Calu3 (cell line): ENCODE measurements at regions not wholly inside any gene's neighbourhood (a gene's known extent, or its start where the extent isn't known, plus 50 kb on each side); places are given as distances from the start of the nearest gene placed in this dataset.
A peak's percentile ranks its signal among the peaks of the same experiment; 100 is the strongest.

Experiments
- BruUV-seq: library from RNA; stranded (reverse); fragments of 400-500 nt; replicated peaks from 2 replicates; lab custom pipeline; 2021; lab: Mats Ljungman, UMichigan
- CTCF ChIA-PET: fragments of 300-600 bp; sonication (Branson Sonifier 250); formaldehyde crosslinking; loops from one replicate; lab custom pipeline; 2022; ENCODE audit warnings: antibody characterized with exemption; lab: Charles Lee
- DNase-seq: peaks from one replicate; pipeline ENCODE4 v3.0.0; 2022
- H3K27ac Mint-ChIP-seq: one replicate; pipeline ENCODE4 v1.8.0; 2022; ENCODE audit warnings: mixed read lengths; ENCODE audit not compliant: unreplicated experiment
- H3K27me3 Mint-ChIP-seq: one replicate; pipeline ENCODE4 v1.8.0; 2022; ENCODE audit warnings: mixed read lengths; ENCODE audit not compliant: unreplicated experiment
- H3K36me3 Mint-ChIP-seq: one replicate; pipeline ENCODE4 v1.8.0; 2022; ENCODE audit warnings: mild to moderate bottlenecking, moderate library complexity, mixed read lengths; ENCODE audit not compliant: insufficient read depth, unreplicated experiment
- H3K4me1 Mint-ChIP-seq: one replicate; pipeline ENCODE4 v1.8.0; 2022; ENCODE audit warnings: mild to moderate bottlenecking, low read depth, mixed read lengths; ENCODE audit not compliant: unreplicated experiment
- H3K4me3 Mint-ChIP-seq: one replicate; pipeline ENCODE4 v1.8.0; 2022; ENCODE audit warnings: mild to moderate bottlenecking, low read depth, moderate library complexity, mixed read lengths; ENCODE audit not compliant: unreplicated experiment
- H3K9me3 Mint-ChIP-seq: one replicate; pipeline ENCODE4 v1.8.0; 2022; ENCODE audit warnings: low read depth, mixed read lengths; ENCODE audit not compliant: unreplicated experiment
- CTCF ChIP-seq: fragments of 200-600 bp; IDR thresholded peaks from one replicate; pipeline ENCODE4 v1.8.0; 2022; ENCODE audit warnings: antibody characterized with exemption; ENCODE audit not compliant: unreplicated experiment
- intact Hi-C: fragments of 100-400 bp; cut with micrococcal nuclease; formaldehyde crosslinking; loops from one replicate; pipeline ENCODE4 v1.10.0; 2022; ENCODE audit not compliant: unreplicated experiment

GRCh38 chr2:208627110-208627884 lies 220.7 kb downstream of the PTH2R start:
- H3K4me1 Mint-ChIP-seq: no peaks in the 10 kb centered on the region
- CTCF ChIA-PET: interaction anchor here (0.6 kb wide), 1 partner anchor 14 kb away, joined by 4 read pairs; no protein-coding TSS in a partner anchor

GRCh38 chr2:208627916-208628315 lies 221.3 kb downstream of the PTH2R start:
- Mint-ChIP-seq H3K9me3 (no peaks in the 10 kb centered on the region), H3K4me3 (no peak overlapping the region), H3K4me1 (no peaks in the 10 kb centered on the region), H3K36me3 (no peaks in the 10 kb centered on the region), H3K27ac (no peak overlapping the region), H3K27me3 (no peaks in the 10 kb centered on the region)
- CTCF ChIA-PET: interaction anchor here (0.6 kb wide), 1 partner anchor 14 kb away, joined by 4 read pairs; no protein-coding TSS in a partner anchor
- BruUV-seq: no TSS peak
- DNase-seq: no peak
- intact Hi-C loops: loop anchor here (5.0 kb wide), 1 partner anchor 336 kb away; no protein-coding TSS in a partner anchor
- TF ChIP-seq CTCF: no peak

More at GRCh38 chr2:208627110-208627884, 220.7 kb downstream of the PTH2R start:
- Mint-ChIP-seq H3K27ac (no peak overlapping the region), H3K27me3 (no peaks in the 10 kb centered on the region), H3K4me3 (no peak overlapping the region), H3K9me3 (no peaks in the 10 kb centered on the region), H3K36me3 (no peaks in the 10 kb centered on the region)
- intact Hi-C loops: loop anchor here (5.0 kb wide), 1 partner anchor 335 kb away; no protein-coding TSS in a partner anchor
- no peak for DNase-seq
- BruUV-seq: no TSS peak
- TF ChIP-seq CTCF: no peak

- Mint-ChIP-seq H3K4me3 (no peak overlapping the region), H3K27ac (peak overlapping the region; percentile 58)
- intact Hi-C loops: no loop called here
Observed at GRCh38 chr2:208638059-208638458, 231.5 kb downstream of the PTH2R start.

DNA sequence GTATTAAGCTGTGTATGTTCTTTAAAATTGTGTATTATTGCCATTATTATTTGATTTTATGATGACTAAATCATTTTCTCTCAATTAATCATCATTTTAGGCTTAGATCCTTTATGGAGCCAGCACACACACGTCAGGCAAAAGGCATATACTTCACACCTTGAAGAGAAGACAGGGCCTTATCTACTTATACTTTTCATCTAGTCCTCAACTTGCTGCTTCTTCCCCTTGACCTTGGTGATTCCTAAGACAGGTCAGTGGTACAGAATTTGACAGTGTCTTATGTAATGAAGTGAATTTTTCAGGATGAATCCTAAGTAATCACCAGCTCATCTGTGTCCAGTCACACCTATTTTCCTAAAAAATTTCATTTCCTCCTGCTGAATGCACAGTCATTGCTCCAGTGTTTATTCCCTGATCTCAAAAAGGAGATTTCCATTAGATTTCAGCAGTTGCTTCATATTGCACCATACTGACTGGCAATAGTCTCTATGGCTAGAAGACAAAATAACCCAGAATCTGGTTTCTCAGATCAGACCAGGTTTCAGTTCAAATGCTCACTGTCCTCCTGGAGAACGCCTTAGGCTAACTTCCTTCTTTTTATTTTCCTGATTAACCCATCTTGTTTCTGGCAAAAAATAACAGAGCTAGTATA lies 235.7 kb downstream of the PTH2R start:
- TF ChIP-seq CTCF: no peak
- no peak overlapping the region for H3K27ac Mint-ChIP-seq
- no peaks in the 10 kb centered on the region for H3K9me3 Mint-ChIP-seq
- intact Hi-C loops: no loop called here
- no peak for DNase-seq
- no peaks in the 10 kb centered on the region for H3K27me3 Mint-ChIP-seq
- no peak overlapping the region for H3K4me3 Mint-ChIP-seq
- BruUV-seq: no TSS peak
- CTCF ChIA-PET: no interaction called here
- peaks cover 26% of the 10 kb centered on the region for H3K4me1 Mint-ChIP-seq
- H3K36me3 Mint-ChIP-seq: peaks cover 5% of the 10 kb centered on the region

More at GRCh38 chr2:208638059-208638458, 231.5 kb downstream of the PTH2R start:
- Mint-ChIP-seq H3K36me3 (peaks cover 5% of the 10 kb centered on the region), H3K27me3 (no peaks in the 10 kb centered on the region), H3K9me3 (peaks cover 4% of the 10 kb centered on the region), H3K4me1 (peaks cover 23% of the 10 kb centered on the region)
- BruUV-seq: no TSS peak
- no peak for TF ChIP-seq CTCF
- DNase-seq: peak; percentile 17
- CTCF ChIA-PET: no interaction called here
